Hypothalamus (tissue), 51 donors: ENCODE measurements at regions not wholly inside any gene's neighbourhood (a gene's known extent, or its start where the extent isn't known, plus 50 kb on each side); places are given as distances from the start of the nearest gene placed in this dataset.
"Not testable (repeated sequence)": the region's sequence is repeated elsewhere in the genome, so short reads cannot be mapped to it uniquely, and the experiment has no call there.

Source experiments
- DNase-seq, 51 donors: peaks; one replicate each; lab custom pipeline; 2025; lab: John Stamatoyannopoulos, UW

DNA sequence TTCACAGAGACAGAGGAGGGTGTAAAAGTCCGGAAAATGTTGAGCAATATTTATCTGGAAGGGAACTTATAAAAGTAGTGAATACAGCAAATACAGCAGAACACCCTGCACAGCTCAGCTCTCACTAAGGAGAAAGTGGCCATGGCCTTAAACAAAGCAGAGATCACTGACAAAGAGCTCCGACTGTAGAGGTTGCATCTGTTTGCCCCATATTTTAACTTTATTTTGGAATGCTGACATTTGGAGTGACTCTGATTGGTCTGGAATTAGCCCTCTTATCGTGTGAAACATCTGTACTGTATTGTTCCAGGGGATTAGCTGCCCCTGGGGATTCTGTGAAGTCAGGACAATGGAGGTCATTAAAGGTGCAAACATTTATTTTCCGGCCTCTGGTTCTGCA is 1275.7 kb upstream of the FLRT2 start:
- DNase-seq, result no peak

DNA sequence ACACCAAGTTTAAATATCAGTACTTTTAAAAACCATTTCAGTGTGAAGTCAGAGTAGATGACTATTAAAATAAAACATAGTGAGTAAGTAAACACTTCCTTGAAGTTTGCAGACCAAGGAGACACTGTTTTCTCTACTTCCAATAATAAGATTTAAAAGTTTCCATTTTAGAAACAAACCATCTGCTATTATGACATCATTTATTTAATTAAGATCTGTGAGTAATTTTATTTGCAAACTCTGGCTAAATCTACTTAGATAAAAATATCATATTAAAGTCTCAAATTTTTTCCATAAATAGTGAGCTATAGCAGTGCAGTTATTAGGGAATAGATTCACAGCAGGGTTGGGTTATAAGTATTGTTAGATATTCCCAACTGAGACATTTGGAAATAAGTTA is 1267.0 kb upstream of the FLRT2 start:
- no peak for DNase-seq

DNA sequence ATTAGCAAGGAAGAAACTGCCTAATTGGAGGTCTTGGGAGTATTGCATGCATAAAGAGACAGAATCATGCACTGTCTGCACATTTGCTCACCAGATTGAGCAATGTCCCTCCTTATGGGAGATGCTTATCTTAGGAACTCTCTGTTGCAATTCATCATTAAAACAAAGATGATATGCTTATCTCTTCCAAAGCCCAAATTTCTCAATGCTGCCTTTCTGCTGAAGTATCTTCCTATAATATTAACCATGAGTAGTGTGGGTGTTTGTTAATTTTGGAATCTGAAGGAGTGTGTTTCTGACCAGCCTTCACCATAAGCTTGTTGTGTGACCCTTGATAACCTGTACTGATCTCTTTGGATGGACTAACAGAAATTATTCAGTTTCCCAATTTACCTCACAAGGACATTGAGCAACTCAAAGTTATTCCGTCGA is 1257.6 kb upstream of the FLRT2 start:
- no peak for DNase-seq

DNA sequence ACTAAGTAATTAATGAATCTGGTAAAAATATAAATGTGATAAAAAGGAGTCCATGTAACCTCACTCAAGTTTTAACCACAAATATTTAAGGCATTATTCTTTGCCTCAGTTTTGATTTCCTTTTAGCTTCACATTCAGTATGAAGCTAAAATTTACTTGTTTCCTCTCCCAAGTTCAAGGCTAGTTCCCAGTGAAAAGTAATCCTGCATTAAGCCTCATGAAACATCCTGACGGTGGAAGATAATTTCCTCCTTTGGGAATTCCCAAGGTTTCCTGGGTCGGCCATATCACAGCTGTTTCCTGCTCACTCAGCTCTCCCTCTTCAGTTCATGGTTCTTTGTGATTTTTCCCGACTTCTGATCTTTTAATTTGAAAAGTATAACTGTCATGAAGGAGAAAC is 1256.8 kb upstream of the FLRT2 start:
- no peak for DNase-seq

DNA sequence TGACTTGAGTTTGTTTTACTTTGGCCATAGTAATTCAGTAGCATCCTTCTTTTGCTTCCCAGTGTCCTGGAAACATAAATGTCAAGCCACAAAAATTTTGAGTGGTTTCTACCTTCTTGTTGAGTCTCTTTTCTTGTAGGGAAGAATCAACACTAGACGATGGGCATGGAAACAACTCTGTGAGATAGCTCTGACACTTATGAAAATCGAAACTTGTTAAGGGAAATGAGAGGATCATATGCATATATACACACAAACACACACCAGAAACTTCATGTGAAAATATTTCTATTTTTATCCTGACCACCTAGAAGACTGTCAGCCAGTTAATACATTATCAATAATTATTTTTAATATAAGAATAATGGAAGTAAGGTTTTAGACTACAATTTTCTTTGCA is 1247.3 kb upstream of the FLRT2 start:
- no peak for DNase-seq

DNA sequence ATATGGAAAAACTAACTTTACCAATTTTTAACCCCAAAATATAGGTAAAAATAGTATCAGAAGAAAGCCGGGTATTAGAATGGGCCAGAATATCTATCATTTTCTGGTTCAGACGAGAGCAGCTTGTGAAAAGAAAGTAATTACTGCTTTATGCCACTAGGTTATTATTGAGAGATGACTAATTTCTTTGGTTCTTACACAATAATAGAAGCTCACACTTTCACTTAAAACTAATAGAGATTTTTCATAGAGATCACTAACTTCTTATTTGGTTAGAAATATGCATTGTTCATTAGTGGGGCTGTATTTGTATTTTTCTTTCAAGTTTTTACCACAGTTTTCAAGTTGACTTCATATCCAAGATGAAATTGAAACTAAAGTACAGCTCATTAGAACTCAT is 1241.2 kb upstream of the FLRT2 start:
- DNase-seq, result no peak

DNA sequence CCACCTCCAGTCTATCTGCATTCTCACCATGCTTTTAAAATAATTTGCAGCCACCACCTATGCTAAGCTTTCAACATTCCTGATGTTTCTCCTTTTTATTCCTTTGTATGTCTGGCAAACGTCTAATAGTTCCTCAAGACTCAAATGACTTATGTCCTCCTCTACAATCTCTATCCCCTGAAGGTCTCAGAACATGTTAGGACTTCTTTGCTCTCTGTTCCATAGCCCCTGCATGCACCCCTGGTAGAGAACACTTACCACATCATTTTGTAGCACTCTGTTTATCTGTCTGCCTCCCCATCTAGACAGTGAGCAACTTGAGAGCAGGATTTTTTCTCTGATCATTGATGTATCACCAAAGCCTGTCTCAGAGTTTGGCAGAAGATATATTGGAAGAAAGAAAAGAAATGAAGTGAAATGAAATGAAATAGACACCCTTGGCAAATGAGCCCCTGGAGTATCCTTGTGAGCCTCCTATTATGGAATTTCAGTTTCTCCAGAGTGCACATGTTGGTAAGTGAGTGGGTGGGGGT is 1231.2 kb upstream of the FLRT2 start:
- no peak for DNase-seq

DNA sequence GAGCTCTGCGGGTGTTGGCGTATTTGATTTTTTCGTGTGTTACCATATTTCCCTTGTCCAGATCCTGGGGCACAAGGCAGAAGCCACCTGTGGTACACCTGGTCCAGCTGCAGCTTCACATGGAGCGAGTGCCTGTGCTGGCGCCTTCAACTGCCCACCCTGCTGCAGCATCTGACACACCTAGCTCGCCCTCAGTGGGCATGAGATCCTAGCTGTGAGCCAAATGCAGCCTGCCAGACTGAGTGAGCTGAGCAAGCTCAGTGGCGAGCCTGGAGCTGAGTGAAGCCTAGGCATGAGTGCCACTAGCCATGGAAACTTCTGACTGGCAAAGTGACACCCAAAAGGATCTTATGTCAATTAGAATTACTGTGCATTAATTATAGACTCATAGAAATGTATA is 1226.8 kb upstream of the FLRT2 start:
- no peak for DNase-seq

DNA sequence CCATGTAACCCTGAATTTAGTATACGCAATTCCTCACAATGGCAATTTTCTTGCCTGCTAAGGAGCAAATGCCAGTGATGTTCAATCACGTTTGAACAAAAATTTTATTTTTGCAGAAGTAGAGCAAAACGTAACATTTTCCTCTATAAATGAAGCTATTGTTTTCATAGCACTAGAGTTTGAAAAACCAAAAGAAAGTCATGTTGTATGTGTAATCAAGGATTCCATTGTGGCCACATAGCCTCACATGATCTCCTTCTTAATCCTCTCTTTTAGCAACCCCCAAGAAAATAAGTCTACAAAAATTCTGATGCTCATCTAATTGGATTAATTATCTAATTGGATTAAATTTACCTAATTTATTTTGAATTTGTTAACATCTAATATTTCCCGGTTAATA is 1217.4 kb upstream of the FLRT2 start:
- DNase-seq, result no peak

DNA sequence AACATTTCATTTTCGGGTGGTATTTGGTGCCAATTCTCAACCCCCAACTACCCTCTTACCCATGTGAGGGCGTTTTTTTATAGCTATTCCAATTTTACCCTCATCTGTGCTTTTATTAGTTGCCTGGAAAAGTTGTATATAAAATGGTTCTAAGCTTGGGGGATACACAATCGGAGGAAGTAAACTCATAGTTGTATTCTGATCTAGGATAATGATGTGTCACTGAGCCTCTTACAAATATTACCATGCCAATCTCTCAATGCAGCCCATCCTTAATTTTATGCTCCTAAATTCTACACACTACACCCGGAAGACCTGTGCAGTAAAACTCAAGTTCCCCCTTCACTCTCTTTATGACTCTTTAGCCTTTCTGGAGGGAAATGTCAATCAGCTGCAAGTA is 1206.5 kb upstream of the FLRT2 start:
- DNase-seq, result no peak

DNA sequence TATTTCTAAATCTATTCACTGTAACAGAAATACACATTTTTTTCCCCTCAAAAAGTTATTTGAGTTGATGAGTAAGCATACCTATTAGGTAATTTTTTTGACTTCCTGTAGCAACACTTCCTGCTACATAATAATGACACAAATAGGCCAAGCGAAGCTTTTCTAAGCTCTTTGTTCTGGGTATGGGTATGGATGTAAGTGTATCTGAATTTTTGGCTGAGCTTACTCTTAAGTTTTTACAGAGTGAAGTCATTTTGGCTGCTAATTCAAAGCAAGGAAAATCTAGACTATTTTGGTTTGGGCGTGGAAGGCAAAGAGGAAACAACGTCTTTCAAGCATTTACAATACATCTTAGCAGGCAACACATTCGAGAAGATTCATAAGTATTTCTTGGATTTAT is 1206.0 kb upstream of the FLRT2 start:
- no peak for DNase-seq

DNA sequence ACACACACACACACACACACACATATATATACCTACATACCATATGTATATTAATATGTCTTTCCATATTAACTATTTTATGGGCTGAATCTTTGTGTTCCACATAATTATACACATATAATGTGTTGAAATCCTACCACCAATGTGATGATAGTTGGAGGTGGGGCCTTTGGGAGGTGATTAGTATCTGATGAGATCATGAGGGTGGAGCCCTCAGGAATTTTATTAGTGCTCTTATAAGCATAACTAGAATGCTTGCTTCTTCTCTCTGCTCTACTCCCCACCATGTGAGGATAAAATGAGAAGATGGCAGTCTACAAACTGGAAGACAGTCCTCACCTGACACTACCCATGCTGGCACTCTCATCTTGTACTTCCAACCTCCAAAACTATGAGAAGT is 1193.5 kb upstream of the FLRT2 start:
- no peak for DNase-seq

DNA sequence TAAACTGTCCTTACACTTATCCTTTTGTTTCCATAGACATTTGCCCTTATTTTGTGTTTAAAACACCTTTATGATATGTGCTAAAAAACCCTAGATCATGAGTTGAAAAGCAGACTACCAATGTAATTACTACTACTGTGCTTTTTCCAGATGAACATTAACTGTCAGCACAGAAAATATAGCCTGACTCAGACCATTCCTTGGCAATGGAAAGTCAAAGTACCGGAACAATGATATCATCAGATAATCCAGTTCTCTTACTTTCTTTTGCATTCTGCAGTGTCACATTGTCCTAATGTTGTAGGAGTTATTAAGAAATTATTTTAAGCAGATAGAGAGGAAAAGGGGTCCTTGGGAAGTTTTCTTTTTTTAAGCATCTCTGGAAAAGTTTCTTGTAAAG is 1189.0 kb upstream of the FLRT2 start:
- no peak for DNase-seq

DNA sequence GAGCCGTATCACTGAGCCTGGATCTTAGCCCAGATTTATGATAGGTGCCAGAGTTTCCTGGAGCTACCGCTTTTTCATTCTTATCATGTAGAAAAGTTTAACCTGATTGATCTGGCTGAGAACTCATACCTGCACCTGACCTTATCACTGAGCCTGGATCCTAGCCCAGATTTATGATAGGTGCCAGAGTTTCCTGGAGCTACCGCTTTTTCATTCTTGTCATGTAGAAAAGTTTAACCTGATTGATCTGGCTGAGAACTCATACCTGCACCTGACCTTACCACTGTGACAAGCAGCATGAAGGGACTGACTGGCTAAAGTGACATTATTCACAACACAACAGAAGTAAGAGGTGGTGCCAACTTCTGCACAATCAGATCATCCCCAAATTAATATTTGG is 1188.1 kb upstream of the FLRT2 start:
- not testable (repeated sequence) for DNase-seq

DNA sequence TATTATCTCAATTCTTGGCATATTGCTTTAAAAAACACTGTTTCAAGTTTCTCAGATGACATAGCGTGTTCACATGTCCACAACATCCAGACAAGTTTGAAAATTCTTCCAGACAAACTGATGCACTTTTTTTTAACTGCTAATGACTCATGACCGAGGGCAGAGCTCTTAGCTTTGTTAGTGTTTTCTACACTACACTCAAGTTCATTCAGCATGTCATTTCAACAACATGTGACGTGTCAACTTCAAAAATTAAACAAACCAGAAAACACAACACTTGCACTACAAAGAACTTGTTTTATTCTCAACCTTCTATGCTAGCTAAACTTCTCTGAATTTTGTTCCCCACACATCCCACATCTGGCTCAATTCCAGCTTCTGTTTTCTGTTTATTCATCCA is 1186.3 kb upstream of the FLRT2 start:
- DNase-seq, result no peak

DNA sequence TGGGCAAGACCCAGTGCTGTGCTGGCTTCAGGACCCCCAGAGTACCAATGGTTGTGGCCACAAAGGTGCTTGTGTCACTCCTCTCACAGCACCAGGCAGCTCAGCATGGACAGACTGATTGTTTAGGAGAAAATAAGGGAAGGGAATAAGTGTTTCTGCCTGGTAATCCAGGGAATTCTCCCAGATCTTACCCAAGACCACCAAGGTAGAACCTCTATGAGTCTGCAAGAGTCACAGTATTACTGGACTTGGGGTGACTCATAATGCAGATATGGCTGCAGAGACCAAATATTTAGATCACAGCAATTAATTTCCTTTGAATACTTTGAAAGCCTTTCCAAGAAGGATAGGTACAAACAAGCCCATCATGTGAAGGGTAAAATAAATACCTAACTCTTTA is 1178.3 kb upstream of the FLRT2 start:
- no peak for DNase-seq

DNA sequence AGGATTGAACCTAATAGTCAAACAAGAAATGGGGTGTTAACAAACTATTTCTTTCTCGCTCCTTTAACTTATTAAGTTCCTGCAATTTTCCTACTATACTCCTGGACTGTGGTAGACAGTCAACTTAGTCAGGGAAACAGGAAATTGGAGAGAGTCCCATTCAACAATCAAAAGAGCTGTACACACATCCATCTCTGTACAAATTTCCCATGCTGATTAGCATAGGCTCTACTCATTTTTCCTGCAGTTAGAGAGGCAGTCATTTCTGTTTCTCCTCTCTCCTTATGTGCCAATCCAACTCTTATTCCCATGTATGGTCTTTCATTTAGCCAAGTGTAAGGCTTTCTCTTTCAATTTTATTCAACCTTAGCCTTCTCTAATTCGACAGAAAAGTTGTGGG is 1168.5 kb upstream of the FLRT2 start:
- no peak for DNase-seq

DNA sequence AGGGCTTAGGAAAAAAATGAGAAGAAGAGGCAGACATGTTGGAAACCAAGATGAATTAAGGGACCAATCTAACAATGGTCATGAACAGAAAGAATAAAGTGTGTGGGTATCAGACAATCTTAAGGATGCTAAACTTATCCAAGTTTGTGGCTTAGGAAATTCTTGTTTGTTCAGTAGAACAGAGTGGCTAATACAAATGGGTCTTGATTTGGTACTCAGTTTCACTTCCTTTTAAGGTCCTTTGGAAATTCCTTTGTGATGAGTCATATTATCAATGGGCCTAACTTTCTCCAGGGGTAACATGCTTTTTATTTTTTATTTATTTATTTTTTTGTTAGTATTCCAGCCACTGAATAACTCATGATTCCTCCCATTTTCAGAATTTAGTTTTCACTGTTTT is 1154.7 kb upstream of the FLRT2 start:
- no peak for DNase-seq

DNA sequence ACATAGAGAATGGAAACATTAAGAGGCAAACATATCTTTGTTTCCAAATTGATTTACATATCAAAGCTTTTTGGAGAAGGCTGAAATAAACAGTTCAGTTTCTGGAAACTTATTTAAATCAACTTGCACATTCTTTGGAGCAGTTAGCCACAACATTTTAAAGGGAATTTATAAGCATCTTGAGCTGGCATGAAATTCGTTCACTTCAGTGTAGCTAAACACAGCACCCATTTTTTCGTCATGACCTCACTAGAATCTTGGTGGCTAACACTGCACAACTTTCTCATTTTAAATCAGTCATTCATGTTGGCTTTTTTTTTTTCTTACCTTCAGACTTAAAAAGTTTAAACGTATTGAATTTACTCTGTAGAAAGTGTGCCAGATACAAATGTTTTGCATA is 1139.9 kb upstream of the FLRT2 start:
- DNase-seq, result no peak

DNA sequence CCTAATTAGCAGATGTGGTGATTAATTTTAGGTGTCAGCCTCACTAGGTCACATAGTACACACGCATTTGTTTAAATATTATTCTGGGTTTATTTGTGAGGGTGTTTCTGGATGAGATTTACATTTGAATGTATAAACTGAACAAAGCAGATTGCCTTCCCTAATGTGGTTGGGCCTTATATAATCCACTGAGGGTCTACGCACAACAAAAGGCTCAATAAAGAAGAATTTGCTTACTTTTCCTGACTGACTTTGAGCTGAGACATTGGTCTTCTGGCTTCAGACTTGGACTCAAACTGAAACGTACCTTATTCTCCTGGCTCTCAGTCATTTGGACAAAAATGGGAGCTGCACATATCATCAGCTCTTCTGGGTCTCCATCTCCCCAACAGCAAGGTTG is 1132.3 kb upstream of the FLRT2 start:
- no peak for DNase-seq

DNA sequence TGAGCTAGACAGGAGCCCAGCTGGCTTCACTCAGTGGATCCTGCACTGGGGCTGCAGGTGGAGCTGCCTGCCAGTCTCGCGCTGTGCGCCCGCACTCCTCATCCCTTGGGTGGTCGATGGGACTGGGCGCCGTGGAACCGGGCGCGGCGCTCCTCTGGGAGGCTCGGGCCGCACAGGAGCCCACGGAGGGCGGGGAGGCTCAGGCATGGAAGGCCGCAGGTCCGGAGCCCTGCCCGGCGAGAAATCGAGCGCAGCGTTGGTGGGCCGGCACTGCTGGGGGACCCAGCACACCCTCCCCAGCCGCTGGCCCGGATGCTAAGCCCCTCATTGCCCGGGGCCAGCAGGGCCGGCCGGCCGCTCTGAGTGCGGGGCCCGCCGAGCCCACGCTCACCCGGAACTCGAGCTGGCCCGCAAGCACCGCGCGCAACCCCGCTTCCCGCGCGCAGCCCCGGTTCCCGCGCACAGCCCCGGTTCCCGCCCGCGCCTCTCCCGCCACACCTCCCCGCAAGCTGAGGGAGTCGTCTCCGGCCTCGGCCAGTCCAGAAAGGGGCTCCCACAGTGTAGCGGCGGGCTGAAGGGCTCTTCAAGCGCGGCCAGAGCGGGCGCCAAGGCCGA is 1130.5 kb upstream of the FLRT2 start:
- no peak for DNase-seq

DNA sequence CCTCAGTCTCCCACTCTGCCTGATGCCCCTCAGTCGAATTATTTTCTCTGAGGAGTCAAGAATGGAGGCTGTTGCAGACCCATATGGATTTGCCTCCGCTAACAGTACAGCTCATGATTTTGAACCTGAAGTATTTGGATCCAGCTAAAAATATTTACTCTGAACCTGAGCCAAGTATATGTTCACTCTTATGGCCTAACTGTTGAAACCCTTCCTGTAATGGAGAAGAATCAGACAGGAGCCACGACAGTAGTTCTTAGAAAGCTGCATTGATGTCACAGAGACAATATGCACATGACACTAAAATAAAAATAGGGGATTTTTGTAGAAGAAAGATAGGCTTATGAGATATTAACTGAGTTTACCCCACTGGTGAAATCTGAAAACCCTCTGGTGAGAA is 1128.3 kb upstream of the FLRT2 start:
- DNase-seq, result no peak

DNA sequence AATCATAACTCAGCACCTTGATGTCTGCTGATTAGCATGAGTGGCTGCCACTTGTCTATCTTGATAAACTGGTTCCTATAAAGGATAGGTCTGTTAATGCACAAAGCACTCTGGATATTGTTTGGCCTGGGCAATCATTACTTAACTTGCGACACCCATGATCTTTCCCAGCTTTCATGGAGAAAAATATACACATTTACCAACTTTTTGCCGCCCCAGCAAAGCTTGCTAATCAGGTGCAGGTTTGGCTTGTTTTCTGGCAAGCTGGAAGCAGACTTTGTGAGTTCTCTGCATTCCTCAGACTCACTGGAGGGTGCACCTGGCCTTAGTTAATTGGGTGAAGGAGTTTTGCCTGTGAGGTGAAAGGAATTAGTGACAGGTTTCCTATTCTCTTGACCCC is 1126.4 kb upstream of the FLRT2 start:
- no peak for DNase-seq
